T-cell (primary cell): ENCODE measurements at regions not wholly inside any gene's neighbourhood (a gene's known extent, or its start where the extent isn't known, plus 50 kb on each side); places are given as distances from the start of the nearest gene placed in this dataset.

Source experiments
- ATAC-seq, 4 experiments: fragments of 200-7000 bp in 3 of 4; fragments of 150-1000 bp in 1 of 4; cut with Tn5 transposase; replicated peaks in 1 of 4; 1 replicate in 3 of 4; 2 replicates in 1 of 4; pipeline ENCODE4 v1.10.0; 2021; ENCODE audit warnings: moderate library complexity in 3 of 4, mild to moderate bottlenecking in 2 of 4, moderate number of reproducible peaks in 1 of 4
- CTCF ChIA-PET, 2 donors: fragments of 300-600 bp; sonication (Branson Sonifier 250); formaldehyde crosslinking; loops; one replicate each; lab custom pipeline; 2022; ENCODE audit warnings: antibody characterized with exemption in 2 of 2; lab: Charles Lee
- POLR2A ChIA-PET, 2 donors: fragments of 300-600 bp; sonication (Branson Sonifier 250); formaldehyde crosslinking; loops; one replicate each; lab custom pipeline; 2022; ENCODE audit warnings: antibody characterized with exemption in 2 of 2; lab: Charles Lee
- DNase-seq, 35 experiments: peaks; one replicate each; pipeline versions ENCODE4 v3.0.0 to v3.0.0-alpha.2; 2013 to 2023
- H3K27ac ChIP-seq: one replicate; pipeline ENCODE4 v1.5.1; 2013; ENCODE audit warnings: low read length
- H3K27me3 ChIP-seq, 2 experiments: replicated peaks in 1 of 2; 1 replicate in 1 of 2; 2 replicates in 1 of 2; pipeline versions ENCODE4 v1.6.1 to v1.7.0; 2013; ENCODE audit warnings: low read length in 1 of 2, mixed read lengths in 1 of 2; ENCODE audit not compliant: control insufficient read depth in 2 of 2, insufficient read depth in 2 of 2; ENCODE audit errors: extremely low read depth in 1 of 2
- H3K36me3 ChIP-seq, 2 donors: 1 replicate in 1 of 2; 2 replicates in 1 of 2; pipeline versions ENCODE4 v1.6.1 to v1.7.0; 2013; ENCODE audit warnings: low read length in 1 of 2; ENCODE audit not compliant: control insufficient read depth in 2 of 2, insufficient read depth in 1 of 2; ENCODE audit errors: extremely low read depth in 1 of 2
- H3K4me1 ChIP-seq, 2 experiments: 1 replicate in 1 of 2; 2 replicates in 1 of 2; pipeline versions ENCODE4 v1.6.1 to v1.7.0; 2013; ENCODE audit warnings: low read length in 2 of 2, mixed read lengths in 1 of 2; ENCODE audit not compliant: insufficient read depth in 2 of 2, control insufficient read depth in 1 of 2; ENCODE audit errors: extremely low read depth in 1 of 2
- H3K4me3 ChIP-seq, 2 donors: 1 replicate in 1 of 2; 2 replicates in 1 of 2; pipeline versions ENCODE4 v1.5.1 to v1.7.0; 2013; ENCODE audit warnings: mild to moderate bottlenecking in 2 of 2, low read length in 1 of 2, moderate library complexity in 1 of 2; ENCODE audit not compliant: control insufficient read depth in 1 of 2; ENCODE audit errors: extremely low read depth in 1 of 2
- H3K9me3 ChIP-seq: 2 replicates; pipeline ENCODE4 v1.7.0; 2013
- H3K27ac Mint-ChIP-seq, 2 donors: one replicate each; pipeline ENCODE4 v1.8.0; 2020 to 2021; ENCODE audit warnings: mild to moderate bottlenecking in 2 of 2, mixed read lengths in 2 of 2
- H3K27me3 Mint-ChIP-seq, 2 donors: one replicate each; pipeline ENCODE4 v1.8.0; 2021 to 2022; ENCODE audit warnings: mixed read lengths in 2 of 2
- H3K36me3 Mint-ChIP-seq: one replicate; pipeline ENCODE4 v1.8.0; 2021; ENCODE audit warnings: mixed read lengths
- H3K4me1 Mint-ChIP-seq, 3 donors: one replicate each; pipeline ENCODE4 v1.8.0; 2020 to 2022; ENCODE audit warnings: mixed read lengths in 3 of 3, mild to moderate bottlenecking in 1 of 3
- H3K4me3 Mint-ChIP-seq, 3 donors: one replicate each; pipeline ENCODE4 v1.8.0; 2020 to 2022; ENCODE audit warnings: mild to moderate bottlenecking in 3 of 3, mixed read lengths in 3 of 3, moderate library complexity in 3 of 3
- H3K9me3 Mint-ChIP-seq, 3 donors: one replicate each; pipeline ENCODE4 v1.8.0; 2020 to 2022; ENCODE audit warnings: mixed read lengths in 3 of 3
- WGBS: methylation state at CpG from one replicate; pipeline ENCODE4 v1.1.5; 2013; ENCODE audit warnings: missing lambda C conversion rate; ENCODE audit not compliant: insufficient coverage; 5-methylcytosine and 5-hydroxymethylcytosine counted together

DNA sequence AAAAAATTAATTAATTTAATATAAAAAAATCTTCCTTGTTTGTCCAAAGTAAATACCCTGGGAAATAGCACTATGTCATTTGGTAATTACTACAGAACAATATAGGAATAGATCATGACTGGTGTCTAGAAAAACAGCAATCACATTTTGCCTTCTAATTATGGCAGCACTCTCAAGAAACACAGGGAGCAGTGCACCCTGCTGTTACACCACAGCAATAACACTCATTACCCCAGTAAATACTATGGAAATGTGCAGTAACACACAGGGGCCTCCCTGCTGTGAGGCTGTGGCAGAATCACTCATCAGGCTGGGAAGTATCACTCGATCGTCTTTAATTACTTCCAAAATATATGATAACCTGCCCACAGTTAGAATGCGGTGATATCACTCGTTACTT is 646.0 kb downstream of the TUSC7 start:
- no peak overlapping the region for H3K4me3 ChIP-seq
- no peaks in the 10 kb centered on the region for H3K27me3 ChIP-seq
- CTCF ChIA-PET, result no interaction called here
- DNase-seq (no peak), ATAC-seq (no peak)
- H3K36me3 ChIP-seq, result no peaks in the 10 kb centered on the region
- no peaks in the 10 kb centered on the region for H3K4me1 ChIP-seq
- Mint-ChIP-seq H3K4me1 (no peaks in the 10 kb centered on the region), H3K9me3 (peaks cover 5 to 13% (median 9%) of the 10 kb centered on the region in 3 donors), H3K27ac (no peak overlapping the region), H3K36me3 (no peaks in the 10 kb centered on the region), H3K27me3 (no peaks in the 10 kb centered on the region), H3K4me3 (no peak overlapping the region)
- WGBS, result no CpG with 5 or more reads among the region's 4 CpGs
- POLR2A ChIA-PET, result no interaction called here
- no peak overlapping the region for H3K27ac ChIP-seq
- no peaks in the 10 kb centered on the region for H3K9me3 ChIP-seq

DNA sequence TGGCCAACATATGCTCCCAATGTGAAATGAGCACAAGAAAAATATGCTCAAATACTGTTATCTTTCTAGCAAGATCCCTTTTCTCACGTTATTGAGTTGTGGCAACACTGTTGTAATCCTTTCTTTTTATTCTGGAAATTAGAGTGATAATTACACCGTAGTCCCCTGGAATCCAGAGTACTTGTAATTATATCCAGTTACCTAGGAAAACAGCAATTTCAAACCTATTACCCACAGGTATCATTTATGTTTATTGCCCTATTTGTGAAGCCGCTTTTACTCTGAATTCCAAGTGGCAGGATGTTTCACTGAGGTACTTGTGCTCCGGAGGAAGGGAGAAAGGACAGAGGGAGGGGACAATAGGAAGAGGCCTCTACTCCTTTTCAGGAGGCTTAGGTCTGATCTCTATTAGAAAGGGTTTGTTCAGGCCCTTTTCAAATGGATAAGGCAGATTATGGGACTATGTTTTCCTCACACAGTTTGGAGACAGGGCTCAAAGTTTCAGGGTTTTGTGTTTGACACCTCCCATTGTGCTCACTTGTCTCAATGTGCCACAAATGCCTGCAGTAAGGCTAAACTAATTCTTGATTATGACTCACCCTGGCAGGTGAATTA is 646.6 kb downstream of the TUSC7 start:
- Histone ChIP-seq H3K27ac (no peak overlapping the region), H3K4me1 (no peaks in the 10 kb centered on the region), H3K36me3 (no peaks in the 10 kb centered on the region), H3K4me3 (no peak overlapping the region), H3K27me3 (no peaks in the 10 kb centered on the region), H3K9me3 (no peaks in the 10 kb centered on the region)
- Mint-ChIP-seq H3K4me1 (no peaks in the 10 kb centered on the region), H3K4me3 (no peak overlapping the region), H3K36me3 (no peaks in the 10 kb centered on the region), H3K27me3 (no peaks in the 10 kb centered on the region), H3K9me3 (peaks cover 7 to 19% (median 9%) of the 10 kb centered on the region in 3 donors), H3K27ac (no peak overlapping the region)
- ChIA-PET CTCF (no interaction called here), POLR2A (no interaction called here)
- ATAC-seq (no peak), DNase-seq (no peak)
- 100% methylated on average over 1 of the region's 4 CpGs for WGBS

DNA sequence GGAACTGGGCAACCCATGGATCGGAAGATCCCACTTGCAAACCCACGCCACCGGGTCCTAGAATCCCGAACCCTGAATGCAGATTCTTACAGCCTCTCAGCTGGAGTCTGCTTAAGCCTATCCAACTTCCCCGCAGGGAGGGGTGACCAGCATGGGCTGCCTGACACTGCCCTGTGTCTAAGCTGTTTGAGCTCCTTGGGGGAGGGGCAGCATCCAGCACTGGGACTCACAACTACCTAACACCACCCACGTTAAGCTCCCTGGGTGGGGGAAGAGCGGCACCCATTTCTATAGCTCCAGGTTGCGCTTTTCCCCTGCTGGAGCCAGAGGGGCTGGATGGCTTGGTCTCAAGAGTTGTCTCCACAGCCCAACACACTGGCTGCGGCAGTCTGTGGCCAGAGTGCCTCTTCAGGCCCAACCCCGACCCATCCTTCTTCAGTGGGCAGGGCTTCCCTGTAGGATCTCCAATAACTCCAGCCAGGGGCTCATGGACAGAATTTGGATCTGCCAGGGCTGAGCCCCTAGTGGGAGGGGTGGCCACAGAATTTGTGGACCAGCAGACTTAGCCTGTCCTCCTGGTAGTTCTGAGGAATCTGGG is 649.2 kb downstream of the TUSC7 start:
- Mint-ChIP-seq H3K4me3 (no peak overlapping the region), H3K9me3 (peaks cover 18 to 27% (median 20%) of the 10 kb centered on the region in 3 donors), H3K27me3 (no peaks in the 10 kb centered on the region), H3K36me3 (no peaks in the 10 kb centered on the region), H3K4me1 (no peaks in the 10 kb centered on the region), H3K27ac (no peak overlapping the region)
- Histone ChIP-seq H3K4me1 (no peaks in the 10 kb centered on the region), H3K36me3 (no peaks in the 10 kb centered on the region), H3K4me3 (no peak overlapping the region), H3K9me3 (no peaks in the 10 kb centered on the region), H3K27me3 (no peaks in the 10 kb centered on the region), H3K27ac (no peak overlapping the region)
- ChIA-PET CTCF (no interaction called here), POLR2A (no interaction called here)
- 98% methylated on average over 9 of the region's 10 CpGs for WGBS
- ATAC-seq (no peak), DNase-seq (no peak)

GRCh38 chr3:117366574-117366973 is 657.0 kb downstream of the TUSC7 start:
- Mint-ChIP-seq H3K36me3 (no peaks in the 10 kb centered on the region), H3K9me3 (peaks cover 9 to 16% (median 10%) of the 10 kb centered on the region in 3 donors), H3K27me3 (no peaks in the 10 kb centered on the region), H3K4me1 (no peaks in the 10 kb centered on the region), H3K27ac (no peak overlapping the region), H3K4me3 (no peak overlapping the region)
- POLR2A ChIA-PET, result no interaction called here
- no peaks in the 10 kb centered on the region for H3K9me3 ChIP-seq
- ATAC-seq (no peak), DNase-seq (no peak)
- no peak overlapping the region for H3K4me3 ChIP-seq
- H3K4me1 ChIP-seq, result no peaks in the 10 kb centered on the region
- no peaks in the 10 kb centered on the region for H3K27me3 ChIP-seq
- no peak overlapping the region for H3K27ac ChIP-seq
- CTCF ChIA-PET, result interaction anchor here in 1 of 2 donors (0.7 kb wide), 1 partner anchor 309 kb away, joined by 3 read pairs; no protein-coding TSS in a partner anchor
- H3K36me3 ChIP-seq, result no peaks in the 10 kb centered on the region

- no peak for DNase-seq
- H3K27ac Mint-ChIP-seq, result no peak overlapping the region
- no peak overlapping the region for H3K4me3 ChIP-seq
- H3K4me1 ChIP-seq, result no peaks in the 10 kb centered on the region
- no peaks in the 10 kb centered on the region for H3K36me3 Mint-ChIP-seq
- peaks cover 3 to 9% (median 5%) of the 10 kb centered on the region in 3 donors for H3K9me3 Mint-ChIP-seq
- H3K27me3 ChIP-seq, result no peaks in the 10 kb centered on the region
- WGBS, result no CpG with 5 or more reads among the region's 3 CpGs
- no peak overlapping the region for H3K27ac ChIP-seq
- H3K9me3 ChIP-seq, result no peaks in the 10 kb centered on the region
- H3K4me1 Mint-ChIP-seq, result no peaks in the 10 kb centered on the region
- H3K4me3 Mint-ChIP-seq, result no peak overlapping the region
- no peaks in the 10 kb centered on the region for H3K27me3 Mint-ChIP-seq
- ChIA-PET CTCF (no interaction called here), POLR2A (no interaction called here)
- ATAC-seq, result no peak
- no peaks in the 10 kb centered on the region for H3K36me3 ChIP-seq
Measured at GRCh38 chr3:117367861-117368260, 658.3 kb downstream of the TUSC7 start.

DNA sequence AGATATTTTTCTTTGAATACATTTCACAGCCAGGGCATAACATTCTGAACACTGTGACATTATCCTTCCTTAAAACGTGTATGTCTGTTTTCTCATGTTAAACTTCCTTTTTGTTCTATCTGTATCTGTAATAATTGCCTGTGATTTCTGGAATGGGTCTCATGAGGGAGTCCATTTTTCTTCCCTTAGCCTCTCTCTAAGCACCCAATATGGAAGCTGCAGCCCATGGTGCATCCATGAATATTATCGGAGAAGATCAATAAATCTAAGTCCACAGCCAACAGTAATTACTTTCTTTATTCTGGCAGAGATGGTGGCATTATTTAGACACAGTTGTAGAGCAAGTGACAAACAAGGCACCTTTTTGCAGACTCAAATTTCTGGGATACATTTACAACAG is 671.1 kb downstream of the TUSC7 start:
- Histone ChIP-seq H3K4me3 (no peak overlapping the region), H3K36me3 (no peaks in the 10 kb centered on the region), H3K9me3 (no peaks in the 10 kb centered on the region), H3K4me1 (no peaks in the 10 kb centered on the region), H3K27ac (no peak overlapping the region), H3K27me3 (no peaks in the 10 kb centered on the region)
- no peak overlapping the region for H3K27ac Mint-ChIP-seq
- WGBS, result no CpG with 5 or more reads among the region's 2 CpGs
- H3K27me3 Mint-ChIP-seq, result no peaks in the 10 kb centered on the region
- ATAC-seq (no peak), DNase-seq (no peak)
- CTCF ChIA-PET, result no interaction called here
- POLR2A ChIA-PET, result no interaction called here
- no peaks in the 10 kb centered on the region for H3K4me1 Mint-ChIP-seq
- H3K4me3 Mint-ChIP-seq, result no peak overlapping the region
- no peaks in the 10 kb centered on the region for H3K36me3 Mint-ChIP-seq
- peaks cover 3 to 6% (median 3%) of the 10 kb centered on the region in 3 donors for H3K9me3 Mint-ChIP-seq
